ENCODE measurements at regions not wholly inside any gene's neighbourhood (a gene's known extent, or its start where the extent isn't known, plus 50 kb on each side); places are given as distances from the start of the nearest gene placed in this dataset.

GRCh38 chr5:20683241-20683940, 695.4 kb upstream of the CDH18 start:
- DNase-seq (ENCODE audit: low read depth in 3 of 3, low spot score in 2 of 3) = no peak

GRCh38 chr5:20680718-20681302, 692.8 kb upstream of the CDH18 start:
- no peak for DNase-seq (ENCODE audit: low read depth in 3 of 3, low spot score in 2 of 3)

GRCh38 chr5:20678814-20679298, 690.9 kb upstream of the CDH18 start:
- no peak for DNase-seq (ENCODE audit: low read depth in 3 of 3, low spot score in 2 of 3)

GRCh38 chr5:20678386-20678785, 690.4 kb upstream of the CDH18 start:
- DNase-seq (ENCODE audit: low read depth in 3 of 3, low spot score in 2 of 3) = no peak

GRCh38 chr5:20660588-20660987, 672.6 kb upstream of the CDH18 start:
- no peak for DNase-seq (ENCODE audit: low read depth in 3 of 3, low spot score in 2 of 3)

- DNase-seq (ENCODE audit: low read depth in 3 of 3, low spot score in 2 of 3) = no peak
These were observed 668.3 kb upstream of the CDH18 start for GRCh38 chr5:20656262-20656661.

GRCh38 chr5:20655211-20655610, 667.2 kb upstream of the CDH18 start:
- DNase-seq (ENCODE audit: low read depth in 3 of 3, low spot score in 2 of 3) = no peak

- no peak for DNase-seq (ENCODE audit: low read depth in 3 of 3, low spot score in 2 of 3)
These were observed 666.7 kb upstream of the CDH18 start for GRCh38 chr5:20654746-20655145.

- no peak for DNase-seq (ENCODE audit: low read depth in 3 of 3, low spot score in 2 of 3)
These were observed 666.0 kb upstream of the CDH18 start for GRCh38 chr5:20654033-20654432.

- no peak for DNase-seq (ENCODE audit: low read depth in 3 of 3, low spot score in 2 of 3)
These were observed 662.0 kb upstream of the CDH18 start for GRCh38 chr5:20649966-20650365.

GRCh38 chr5:20648981-20649380, 661.0 kb upstream of the CDH18 start:
- no peak for DNase-seq (ENCODE audit: low read depth in 3 of 3, low spot score in 2 of 3)

GRCh38 chr5:20636686-20637085, 648.7 kb upstream of the CDH18 start:
- no peak for DNase-seq (ENCODE audit: low read depth in 3 of 3, low spot score in 2 of 3)

- DNase-seq (ENCODE audit: low read depth in 3 of 3, low spot score in 2 of 3) = no peak
These were observed 631.6 kb upstream of the CDH18 start for GRCh38 chr5:20619591-20619990.

GRCh38 chr5:20618340-20618739, 630.3 kb upstream of the CDH18 start:
- DNase-seq (ENCODE audit: low read depth in 3 of 3, low spot score in 2 of 3) = no peak

GRCh38 chr5:20617841-20618240, 629.8 kb upstream of the CDH18 start:
- no peak for DNase-seq (ENCODE audit: low read depth in 3 of 3, low spot score in 2 of 3)

- no peak for DNase-seq (ENCODE audit: low read depth in 3 of 3, low spot score in 2 of 3)
These were observed 628.0 kb upstream of the CDH18 start for GRCh38 chr5:20615888-20616563.

- DNase-seq (ENCODE audit: low read depth in 3 of 3, low spot score in 2 of 3) = no peak
These were observed 623.6 kb upstream of the CDH18 start for GRCh38 chr5:20611620-20612019.

GRCh38 chr5:20610681-20611080, 622.7 kb upstream of the CDH18 start:
- DNase-seq (ENCODE audit: low read depth in 3 of 3, low spot score in 2 of 3) = no peak

GRCh38 chr5:20609126-20609525, 621.1 kb upstream of the CDH18 start:
- DNase-seq (ENCODE audit: low read depth in 3 of 3, low spot score in 2 of 3) = no peak

GRCh38 chr5:20608567-20608966, 620.6 kb upstream of the CDH18 start:
- no peak for DNase-seq (ENCODE audit: low read depth in 3 of 3, low spot score in 2 of 3)

GRCh38 chr5:20605732-20606525, 617.9 kb upstream of the CDH18 start:
- no peak for DNase-seq (ENCODE audit: low read depth in 3 of 3, low spot score in 2 of 3)

Measured in right renal cortex interstitium (tissue), 3 donors.